Fibroblast of lung (primary cell): ENCODE measurements at regions not wholly inside any gene's neighbourhood (a gene's known extent, or its start where the extent isn't known, plus 50 kb on each side); places are given as distances from the start of the nearest gene placed in this dataset.

Experiments
- DNase-seq, 2 donors: peaks; one replicate each; pipeline versions ENCODE4 v3.0.0 to v3.0.0-alpha.2; 2010; ENCODE audit warnings: low read depth in 2 of 2
- H2AFZ ChIP-seq: 2 replicates; pipeline ENCODE4 v1.5.1; 2012; ENCODE audit warnings: low read length, control low read depth, inconsistent platforms
- H3K27ac ChIP-seq: 2 replicates; pipeline ENCODE4 v1.5.1; 2011; ENCODE audit warnings: low read length, control low read depth; ENCODE audit not compliant: insufficient read depth
- H3K27me3 ChIP-seq: 2 replicates; pipeline ENCODE4 v1.5.1; 2011; ENCODE audit warnings: mild to moderate bottlenecking, low read length; ENCODE audit not compliant: control insufficient read depth, insufficient read depth
- H3K36me3 ChIP-seq: 2 replicates; pipeline ENCODE4 v1.5.1; 2011; ENCODE audit warnings: low read length; ENCODE audit not compliant: control insufficient read depth, insufficient read depth
- H3K4me1 ChIP-seq: 2 replicates; pipeline ENCODE4 v1.5.1; 2011; ENCODE audit warnings: low read length; ENCODE audit not compliant: control insufficient read depth, insufficient read depth; ENCODE audit errors: extremely low read depth
- H3K4me2 ChIP-seq: 2 replicates; pipeline ENCODE4 v1.5.1; 2011; ENCODE audit warnings: low read length, control low read depth; ENCODE audit not compliant: insufficient read depth; ENCODE audit errors: extremely low read depth
- H3K4me3 ChIP-seq, 4 experiments: fragments of 200-600 bp in 1 of 4; sonication (generic) in 1 of 4; replicated peaks in 1 of 4; 2 replicates each; pipeline ENCODE4 v1.5.1; 2011 to 2016; ENCODE audit warnings: low read length in 4 of 4, low read depth in 3 of 4, mild to moderate bottlenecking in 3 of 4, control low read depth in 2 of 4, inconsistent platforms in 1 of 4, mixed read lengths in 1 of 4; ENCODE audit not compliant: insufficient read depth in 1 of 4; ENCODE audit errors: control extremely low read depth in 1 of 4
- H3K79me2 ChIP-seq: 2 replicates; pipeline ENCODE4 v1.5.1; 2012; ENCODE audit warnings: mild to moderate bottlenecking, low read length, inconsistent platforms; ENCODE audit not compliant: control insufficient read depth, insufficient read depth
- H3K9ac ChIP-seq: 2 replicates; pipeline ENCODE4 v1.5.1; 2011; ENCODE audit warnings: mild to moderate bottlenecking, low read length, control low read depth; ENCODE audit not compliant: insufficient read depth
- H3K9me3 ChIP-seq: 2 replicates; pipeline ENCODE4 v1.5.1; 2012; ENCODE audit warnings: low read depth, low read length; ENCODE audit not compliant: control insufficient read depth, insufficient read depth
- H4K20me1 ChIP-seq: 2 replicates; pipeline ENCODE4 v1.5.1; 2011; ENCODE audit warnings: low read length; ENCODE audit not compliant: control insufficient read depth, insufficient read depth; ENCODE audit errors: extremely low read depth
- CTCF ChIP-seq, 2 donors: IDR thresholded peaks in 1 of 2; conservative IDR thresholded peaks in 1 of 2; 1 replicate in 1 of 2; 2 replicates in 1 of 2; pipeline ENCODE4 v1.5.1; 2011 to 2012; ENCODE audit warnings: low read length in 2 of 2, control low read depth in 1 of 2, inconsistent platforms in 1 of 2, low read depth in 1 of 2, mild to moderate bottlenecking in 1 of 2
- EZH2 ChIP-seq: IDR thresholded peaks from 2 replicates; pipeline ENCODE4 v1.5.1; 2012; ENCODE audit warnings: low read length, control low read depth, mild to moderate bottlenecking; ENCODE audit errors: missing control alignments

DNA sequence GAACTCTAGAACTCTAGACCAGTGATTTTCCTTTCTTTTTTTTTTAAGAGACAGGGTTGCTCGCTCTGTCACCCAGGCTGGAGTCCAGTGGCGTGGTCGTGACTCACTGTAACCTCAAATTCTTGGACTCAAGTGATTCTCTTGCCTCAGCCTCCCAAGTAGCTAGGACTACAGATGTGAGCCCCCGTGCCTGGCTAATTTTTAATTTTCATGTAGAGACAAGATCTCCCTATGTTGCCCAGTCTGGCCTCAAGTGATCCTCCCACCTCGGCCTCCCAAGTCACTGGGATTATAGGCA, 359.6 kb downstream of the SHQ1 start:
- H3K27ac ChIP-seq = no peak overlapping the region
- no peak overlapping the region for H3K4me3 ChIP-seq
- H3K4me1 ChIP-seq = peaks cover 19% of the 10 kb centered on the region
- no peak overlapping the region for H3K9ac ChIP-seq
- peak overlapping the region; percentile 59 for H3K4me2 ChIP-seq
- H3K27me3 ChIP-seq = no peaks in the 10 kb centered on the region
- peak; percentile 55 to 83 for DNase-seq
- no peaks in the 10 kb centered on the region for H3K79me2 ChIP-seq
- H3K36me3 ChIP-seq = no peaks in the 10 kb centered on the region
- H3K9me3 ChIP-seq = no peaks in the 10 kb centered on the region
- H2AFZ ChIP-seq = no peak overlapping the region
- no peak for TF ChIP-seq CTCF (conservative IDR thresholded peaks at IDR 0.05 in 1 of 2, IDR thresholded peaks at IDR 0.05 in 1 of 2; ENCODE audit: low read depth in 1 of 2, low read length in 2 of 2)
- no peak for TF ChIP-seq EZH2
- no peaks in the 10 kb centered on the region for H4K20me1 ChIP-seq

DNA sequence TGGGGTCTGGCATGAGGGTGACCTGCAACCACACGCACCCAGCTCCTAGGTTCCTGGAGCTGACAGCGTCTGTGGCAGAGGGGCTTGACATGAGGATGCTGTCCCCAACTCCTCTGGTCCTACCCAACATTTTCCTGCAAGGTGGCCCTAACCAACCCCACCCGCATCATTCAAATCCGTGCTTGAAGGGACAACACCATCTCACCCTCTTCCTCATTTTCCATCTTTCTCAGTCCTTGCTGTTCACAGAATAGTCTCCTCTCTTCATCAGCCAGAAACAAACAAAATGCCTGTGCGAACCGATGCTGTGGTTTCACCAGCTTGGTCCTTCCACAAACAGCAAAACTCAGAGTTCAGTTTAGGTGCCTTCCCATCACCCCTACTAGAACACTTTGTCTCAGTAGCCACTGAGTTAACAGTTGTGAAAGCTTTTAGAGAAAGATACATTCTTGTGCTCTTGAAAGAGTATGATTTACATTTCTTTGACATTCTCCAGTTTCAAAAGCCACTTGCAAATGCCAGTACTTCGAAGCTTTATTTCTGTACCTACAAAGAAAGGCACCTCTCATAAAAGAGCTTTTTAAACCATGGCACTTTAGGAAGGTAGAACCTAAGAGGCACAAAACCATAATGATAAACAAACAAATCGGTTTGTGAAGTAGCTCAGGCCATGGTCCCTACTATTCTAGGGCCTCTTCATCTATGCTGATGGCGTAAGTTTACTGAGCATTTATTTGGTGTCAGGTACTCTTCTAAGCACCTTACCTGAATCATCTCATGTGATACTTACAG, 360.1 kb downstream of the SHQ1 start:
- H3K4me3 ChIP-seq = no peak overlapping the region
- H2AFZ ChIP-seq = no peak overlapping the region
- no peaks in the 10 kb centered on the region for H3K36me3 ChIP-seq
- TF ChIP-seq EZH2 = no peak
- no peak for TF ChIP-seq CTCF (conservative IDR thresholded peaks at IDR 0.05 in 1 of 2, IDR thresholded peaks at IDR 0.05 in 1 of 2; ENCODE audit: low read depth in 1 of 2, low read length in 2 of 2)
- H3K27ac ChIP-seq = peak overlapping the region; percentile 54
- peaks cover 19% of the 10 kb centered on the region for H3K4me1 ChIP-seq
- no peaks in the 10 kb centered on the region for H4K20me1 ChIP-seq
- no peak overlapping the region for H3K9ac ChIP-seq
- peak overlapping the region; percentile 59 for H3K4me2 ChIP-seq
- DNase-seq = peak in 1 of 2 donors; percentile 39
- H3K79me2 ChIP-seq = no peaks in the 10 kb centered on the region
- no peaks in the 10 kb centered on the region for H3K27me3 ChIP-seq
- H3K9me3 ChIP-seq = no peaks in the 10 kb centered on the region

DNA sequence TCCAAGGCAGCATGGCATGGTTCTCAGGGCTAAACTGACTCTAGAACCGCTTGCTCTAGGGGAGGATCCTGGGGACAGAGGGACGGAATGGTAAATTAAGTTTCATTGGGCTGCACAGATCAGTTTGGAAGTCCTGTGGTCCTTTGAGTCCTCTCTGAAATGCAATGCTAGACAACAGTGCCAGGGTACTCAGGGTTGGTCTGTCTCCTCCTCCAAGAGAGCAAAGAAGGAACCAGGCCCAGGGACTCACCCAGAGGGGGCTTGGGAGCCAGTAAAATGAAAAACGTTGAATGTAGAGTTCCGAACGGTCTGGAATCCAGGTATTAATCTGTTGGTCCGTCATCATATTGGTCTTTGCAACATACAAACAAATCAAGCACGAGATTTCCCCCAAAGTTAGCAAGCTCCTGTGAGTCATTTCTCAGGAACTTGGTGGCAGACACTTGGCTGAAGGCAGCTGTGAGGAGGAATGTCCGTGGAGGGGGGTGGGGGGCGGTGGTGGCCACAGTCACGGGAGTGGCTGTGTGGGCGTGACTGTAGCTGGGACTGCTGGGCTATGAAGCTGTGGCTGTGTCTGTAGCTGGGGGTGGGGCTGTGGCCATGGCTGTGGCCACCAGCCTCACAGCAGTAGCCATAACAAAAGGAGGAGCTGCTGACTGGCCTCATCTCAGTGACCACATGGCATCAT, 361.0 kb downstream of the SHQ1 start:
- Histone ChIP-seq H3K36me3 (no peaks in the 10 kb centered on the region), H3K4me1 (peaks cover 24% of the 10 kb centered on the region), H3K79me2 (no peaks in the 10 kb centered on the region), H3K9me3 (no peaks in the 10 kb centered on the region), H3K27me3 (no peaks in the 10 kb centered on the region), H4K20me1 (no peaks in the 10 kb centered on the region), H2AFZ (no peak overlapping the region), H3K4me3 (no peak overlapping the region), H3K27ac (peak overlapping the region; percentile 61), H3K9ac (no peak overlapping the region), H3K4me2 (peak overlapping the region; percentile 77)
- DNase-seq = peak; percentile 87 to 92
- no peak for TF ChIP-seq CTCF (conservative IDR thresholded peaks at IDR 0.05 in 1 of 2, IDR thresholded peaks at IDR 0.05 in 1 of 2; ENCODE audit: low read depth in 1 of 2, low read length in 2 of 2)
- TF ChIP-seq EZH2 = no peak
